Cardiac fibroblast (primary cell): ENCODE measurements at regions not wholly inside any gene's neighbourhood (a gene's known extent, or its start where the extent isn't known, plus 50 kb on each side); places are given as distances from the start of the nearest gene placed in this dataset.
"Not testable (repeated sequence)": the region's sequence is repeated elsewhere in the genome, so short reads cannot be mapped to it uniquely, and the experiment has no call there.

ENCODE experiments used
- DNase-seq, 2 donors: peaks; one replicate each; pipeline versions ENCODE4 v3.0.0 to v3.0.0-alpha.2; 2010; ENCODE audit warnings: low read depth in 2 of 2
- H3K4me3 ChIP-seq, 2 donors: replicated peaks in 1 of 2; 1 replicate in 1 of 2; 2 replicates in 1 of 2; pipeline ENCODE4 v1.5.1; 2011; ENCODE audit warnings: low read depth in 2 of 2, low read length in 2 of 2, mild to moderate bottlenecking in 2 of 2, moderate library complexity in 1 of 2
- TF ChIP-seq, protein P1 (sequence below): IDR thresholded peaks from one replicate; pipeline ENCODE4 v1.5.1; 2011; ENCODE audit warnings: low read depth, mild to moderate bottlenecking, low read length, inconsistent platforms

- no peak overlapping the region for H3K4me3 ChIP-seq
- DNase-seq: no peak
- TF ChIP-seq, protein P1, sequence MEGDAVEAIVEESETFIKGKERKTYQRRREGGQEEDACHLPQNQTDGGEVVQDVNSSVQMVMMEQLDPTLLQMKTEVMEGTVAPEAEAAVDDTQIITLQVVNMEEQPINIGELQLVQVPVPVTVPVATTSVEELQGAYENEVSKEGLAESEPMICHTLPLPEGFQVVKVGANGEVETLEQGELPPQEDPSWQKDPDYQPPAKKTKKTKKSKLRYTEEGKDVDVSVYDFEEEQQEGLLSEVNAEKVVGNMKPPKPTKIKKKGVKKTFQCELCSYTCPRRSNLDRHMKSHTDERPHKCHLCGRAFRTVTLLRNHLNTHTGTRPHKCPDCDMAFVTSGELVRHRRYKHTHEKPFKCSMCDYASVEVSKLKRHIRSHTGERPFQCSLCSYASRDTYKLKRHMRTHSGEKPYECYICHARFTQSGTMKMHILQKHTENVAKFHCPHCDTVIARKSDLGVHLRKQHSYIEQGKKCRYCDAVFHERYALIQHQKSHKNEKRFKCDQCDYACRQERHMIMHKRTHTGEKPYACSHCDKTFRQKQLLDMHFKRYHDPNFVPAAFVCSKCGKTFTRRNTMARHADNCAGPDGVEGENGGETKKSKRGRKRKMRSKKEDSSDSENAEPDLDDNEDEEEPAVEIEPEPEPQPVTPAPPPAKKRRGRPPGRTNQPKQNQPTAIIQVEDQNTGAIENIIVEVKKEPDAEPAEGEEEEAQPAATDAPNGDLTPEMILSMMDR: peak; percentile 20
These were observed 191.3 kb downstream of the RPRM start for GRCh38 chr2:153287109-153287801.

DNA sequence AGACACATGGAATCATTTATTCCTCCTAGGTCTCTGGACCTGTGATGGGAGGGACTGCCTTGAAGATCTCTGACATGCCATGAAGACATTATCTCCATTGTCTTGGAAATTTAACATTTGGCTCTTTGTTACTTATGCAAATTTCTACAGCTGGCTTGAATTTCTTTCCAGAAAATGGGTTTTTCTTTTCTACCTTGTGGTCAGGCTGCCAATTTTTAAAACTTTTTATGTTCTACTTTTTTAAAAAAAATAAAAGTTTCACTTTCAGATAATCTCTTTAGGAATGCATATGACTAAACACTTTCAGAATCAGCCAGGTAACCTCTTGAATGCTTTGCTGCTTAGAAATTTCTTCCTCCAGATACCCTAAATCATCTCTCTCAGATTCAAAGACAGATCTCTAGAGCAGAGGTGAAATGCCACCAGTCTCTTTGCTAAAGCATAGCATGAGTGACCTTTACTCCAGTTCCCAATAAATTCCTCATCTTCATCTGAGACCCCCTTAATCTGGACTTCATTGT, 209.6 kb downstream of the RPRM start:
- H3K4me3 ChIP-seq: no peak overlapping the region
- TF ChIP-seq, protein P1: no peak
- no peak for DNase-seq

GRCh38 chr2:153256876-153257275, 221.7 kb downstream of the RPRM start:
- H3K4me3 ChIP-seq, DNase-seq: not testable (repeated sequence)

- not testable (repeated sequence) for H3K4me3 ChIP-seq, DNase-seq
These were observed 231.9 kb downstream of the RPRM start for GRCh38 chr2:153246636-153247035.

DNA sequence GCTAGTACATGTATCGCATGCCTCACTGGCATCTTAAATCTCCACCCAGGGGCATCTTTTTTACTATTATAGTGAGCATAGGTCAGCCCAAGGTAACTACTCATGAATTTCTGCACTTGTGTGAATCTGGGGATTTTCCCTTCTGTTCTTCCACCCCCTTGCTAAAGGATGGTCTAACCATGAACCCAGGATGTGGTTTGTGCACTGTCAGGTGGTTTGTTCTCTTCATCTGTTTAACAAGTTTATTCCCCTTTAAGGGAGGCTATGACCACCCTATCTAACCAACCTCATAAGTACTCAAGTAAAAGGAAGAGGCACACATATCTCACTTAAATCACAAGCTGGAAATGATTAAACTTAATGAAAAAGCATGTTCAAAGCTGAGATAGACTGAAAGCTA, 243.0 kb downstream of the RPRM start:
- TF ChIP-seq, protein P1: no peak
- no peak for DNase-seq
- H3K4me3 ChIP-seq: no peak overlapping the region

GRCh38 chr2:153232464-153232863, 246.1 kb downstream of the RPRM start:
- H3K4me3 ChIP-seq: no peak overlapping the region
- TF ChIP-seq, protein P1: no peak
- no peak for DNase-seq

GRCh38 chr2:153230977-153231376, 247.6 kb downstream of the RPRM start:
- H3K4me3 ChIP-seq: no peak overlapping the region
- TF ChIP-seq, protein P1: no peak
- DNase-seq: no peak

DNA sequence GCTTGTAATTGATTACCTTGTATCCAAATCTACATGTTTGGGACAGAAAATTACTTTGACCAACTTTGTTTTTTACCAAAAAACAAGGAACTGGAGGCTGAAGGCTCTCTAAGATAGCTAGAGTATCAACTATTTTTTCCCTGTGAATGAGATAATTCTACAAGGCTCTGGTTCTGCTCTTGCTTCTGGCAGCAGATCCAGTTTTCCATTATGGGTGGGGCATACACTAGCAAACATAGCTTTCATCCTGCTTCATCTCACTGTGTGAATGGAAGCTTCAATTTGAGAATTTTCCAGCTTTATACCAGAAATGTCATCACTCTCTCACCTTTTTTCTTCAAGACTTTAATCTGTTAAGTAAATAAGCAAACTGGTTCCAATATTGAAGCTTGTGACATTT, 249.7 kb downstream of the RPRM start:
- no peak for DNase-seq
- TF ChIP-seq, protein P1: no peak
- H3K4me3 ChIP-seq: no peak overlapping the region
